Panc1 (cell line): ENCODE measurements at regions not wholly inside any gene's neighbourhood (a gene's known extent, or its start where the extent isn't known, plus 50 kb on each side); places are given as distances from the start of the nearest gene placed in this dataset.

Source experiments
- ATAC-seq: fragments of 200-7000 bp; cut with Tn5 transposase; 2 replicates; pipeline ENCODE4 v1.9.1; 2020; ENCODE audit warnings: mild to moderate bottlenecking, moderate library complexity
- BruUV-seq: library from RNA; stranded (reverse); fragments of 400-500 nt; replicated peaks from 2 replicates; lab custom pipeline; 2021; lab: Mats Ljungman, UMichigan
- CTCF ChIA-PET: fragments of 300-600 bp; sonication (Branson Sonifier 250); formaldehyde crosslinking; loops from one replicate; lab custom pipeline; 2022; ENCODE audit warnings: antibody characterized with exemption; lab: Charles Lee
- POLR2A ChIA-PET: fragments of 300-600 bp; sonication (Branson Sonifier 250); formaldehyde crosslinking; loops from one replicate; lab custom pipeline; 2022; ENCODE audit warnings: antibody characterized with exemption; lab: Charles Lee
- DNase-seq: peaks from one replicate; pipeline ENCODE4 v3.0.0-alpha.2; 2010; ENCODE audit warnings: low read depth, low spot score
- H3K27ac ChIP-seq: 2 replicates; pipeline ENCODE4 v1.5.1; 2011; ENCODE audit warnings: mild to moderate bottlenecking, low read length, inconsistent platforms
- H3K27me3 ChIP-seq: fragments of 200-500 bp; sonication (Bioruptor generic); 2 replicates; pipeline ENCODE4 v1.6.0; 2014; ENCODE audit warnings: low read length, inconsistent platforms; ENCODE audit not compliant: control insufficient read depth, insufficient read depth
- H3K36me3 ChIP-seq: fragments of 200-500 bp; sonication (Bioruptor generic); 2 replicates; pipeline ENCODE4 v1.5.1; 2014; ENCODE audit warnings: inconsistent platforms, mild to moderate bottlenecking, low read length, moderate library complexity; ENCODE audit not compliant: control insufficient read depth, insufficient read depth
- H3K4me1 ChIP-seq: 2 replicates; pipeline ENCODE4 v1.5.1; 2011; ENCODE audit warnings: inconsistent platforms, mild to moderate bottlenecking, low read length, moderate library complexity; ENCODE audit not compliant: control insufficient read depth, insufficient read depth
- H3K4me3 ChIP-seq, 2 experiments: 2 replicates each; pipeline ENCODE4 v1.5.1; 2011 to 2012; ENCODE audit warnings: low read depth in 2 of 2, low read length in 2 of 2, mild to moderate bottlenecking in 2 of 2, inconsistent platforms in 1 of 2, moderate library complexity in 1 of 2
- H3K9me3 ChIP-seq: fragments of 200-500 bp; sonication (Bioruptor generic); 2 replicates; pipeline ENCODE4 v1.5.1; 2014; ENCODE audit warnings: low read depth, mild to moderate bottlenecking, inconsistent platforms, low read length, moderate library complexity; ENCODE audit not compliant: control insufficient read depth, insufficient read depth
- POLR2AphosphoS5 ChIP-seq: IDR thresholded peaks from 2 replicates; pipeline ENCODE4 v1.6.1; 2012; ENCODE audit warnings: mild to moderate bottlenecking, low read depth, low read length, moderate library complexity
- SIN3A ChIP-seq: IDR thresholded peaks from 2 replicates; pipeline ENCODE4 v1.6.1; 2012; ENCODE audit warnings: low read depth, mild to moderate bottlenecking, low read length, moderate library complexity, borderline replicate concordance; ENCODE audit not compliant: insufficient read depth
- TCF7L2 ChIP-seq: IDR thresholded peaks from 2 replicates; pipeline ENCODE4 v1.6.1; 2011; ENCODE audit warnings: mild to moderate bottlenecking, low read depth, low read length, inconsistent platforms
- in situ Hi-C: cut with HindIII; loops from 2 replicates; pipeline ENCODE4 v1.10.0; 2016; ENCODE audit warnings: low sequenced_read_pairs, low pct_unique_long_range_greater_than_20kb
- intact Hi-C: fragments of 100-400 bp; cut with micrococcal nuclease; formaldehyde crosslinking; loops from one replicate; pipeline ENCODE4 v1.10.0; 2022; ENCODE audit not compliant: unreplicated experiment
- TF ChIP-seq, protein P1 (sequence below): fragments of 450-650 bp; IDR thresholded peaks from 2 replicates; pipeline ENCODE4 v1.5.1; 2017; ENCODE audit warnings: mild to moderate bottlenecking
- TF ChIP-seq, protein P2 (sequence below), 2 experiments: IDR thresholded peaks; 2 replicates each; pipeline ENCODE4 v1.6.1; 2011 to 2012; ENCODE audit warnings: low read depth in 2 of 2, control low read depth in 1 of 2, low read length in 1 of 2, mild to moderate bottlenecking in 1 of 2, moderate library complexity in 1 of 2; ENCODE audit not compliant: insufficient read depth in 1 of 2

DNA sequence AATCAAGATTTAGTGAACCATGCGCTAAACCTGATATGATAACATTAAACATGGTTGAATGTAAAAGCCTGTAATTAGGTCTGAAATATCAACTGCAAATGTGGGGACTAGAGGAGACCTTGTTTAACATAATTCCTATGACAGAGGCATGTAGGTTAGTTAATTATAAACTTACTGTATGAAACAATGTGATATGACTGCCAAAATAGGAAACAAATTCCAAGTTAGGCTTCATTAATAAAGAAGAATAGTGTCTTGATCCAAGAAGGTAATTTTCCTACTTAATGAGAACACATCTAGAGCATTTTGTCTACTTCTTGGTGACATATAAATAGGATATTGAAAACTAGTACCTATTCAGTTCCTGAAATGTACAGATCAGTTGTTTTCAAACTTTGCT, 136.2 kb upstream of the TARS1 start:
- CTCF ChIA-PET, result no interaction called here
- no peak for ATAC-seq
- no peak for TF ChIP-seq SIN3A
- TF ChIP-seq, protein P1, sequence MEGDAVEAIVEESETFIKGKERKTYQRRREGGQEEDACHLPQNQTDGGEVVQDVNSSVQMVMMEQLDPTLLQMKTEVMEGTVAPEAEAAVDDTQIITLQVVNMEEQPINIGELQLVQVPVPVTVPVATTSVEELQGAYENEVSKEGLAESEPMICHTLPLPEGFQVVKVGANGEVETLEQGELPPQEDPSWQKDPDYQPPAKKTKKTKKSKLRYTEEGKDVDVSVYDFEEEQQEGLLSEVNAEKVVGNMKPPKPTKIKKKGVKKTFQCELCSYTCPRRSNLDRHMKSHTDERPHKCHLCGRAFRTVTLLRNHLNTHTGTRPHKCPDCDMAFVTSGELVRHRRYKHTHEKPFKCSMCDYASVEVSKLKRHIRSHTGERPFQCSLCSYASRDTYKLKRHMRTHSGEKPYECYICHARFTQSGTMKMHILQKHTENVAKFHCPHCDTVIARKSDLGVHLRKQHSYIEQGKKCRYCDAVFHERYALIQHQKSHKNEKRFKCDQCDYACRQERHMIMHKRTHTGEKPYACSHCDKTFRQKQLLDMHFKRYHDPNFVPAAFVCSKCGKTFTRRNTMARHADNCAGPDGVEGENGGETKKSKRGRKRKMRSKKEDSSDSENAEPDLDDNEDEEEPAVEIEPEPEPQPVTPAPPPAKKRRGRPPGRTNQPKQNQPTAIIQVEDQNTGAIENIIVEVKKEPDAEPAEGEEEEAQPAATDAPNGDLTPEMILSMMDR, result no peak
- TF ChIP-seq, protein P2, sequence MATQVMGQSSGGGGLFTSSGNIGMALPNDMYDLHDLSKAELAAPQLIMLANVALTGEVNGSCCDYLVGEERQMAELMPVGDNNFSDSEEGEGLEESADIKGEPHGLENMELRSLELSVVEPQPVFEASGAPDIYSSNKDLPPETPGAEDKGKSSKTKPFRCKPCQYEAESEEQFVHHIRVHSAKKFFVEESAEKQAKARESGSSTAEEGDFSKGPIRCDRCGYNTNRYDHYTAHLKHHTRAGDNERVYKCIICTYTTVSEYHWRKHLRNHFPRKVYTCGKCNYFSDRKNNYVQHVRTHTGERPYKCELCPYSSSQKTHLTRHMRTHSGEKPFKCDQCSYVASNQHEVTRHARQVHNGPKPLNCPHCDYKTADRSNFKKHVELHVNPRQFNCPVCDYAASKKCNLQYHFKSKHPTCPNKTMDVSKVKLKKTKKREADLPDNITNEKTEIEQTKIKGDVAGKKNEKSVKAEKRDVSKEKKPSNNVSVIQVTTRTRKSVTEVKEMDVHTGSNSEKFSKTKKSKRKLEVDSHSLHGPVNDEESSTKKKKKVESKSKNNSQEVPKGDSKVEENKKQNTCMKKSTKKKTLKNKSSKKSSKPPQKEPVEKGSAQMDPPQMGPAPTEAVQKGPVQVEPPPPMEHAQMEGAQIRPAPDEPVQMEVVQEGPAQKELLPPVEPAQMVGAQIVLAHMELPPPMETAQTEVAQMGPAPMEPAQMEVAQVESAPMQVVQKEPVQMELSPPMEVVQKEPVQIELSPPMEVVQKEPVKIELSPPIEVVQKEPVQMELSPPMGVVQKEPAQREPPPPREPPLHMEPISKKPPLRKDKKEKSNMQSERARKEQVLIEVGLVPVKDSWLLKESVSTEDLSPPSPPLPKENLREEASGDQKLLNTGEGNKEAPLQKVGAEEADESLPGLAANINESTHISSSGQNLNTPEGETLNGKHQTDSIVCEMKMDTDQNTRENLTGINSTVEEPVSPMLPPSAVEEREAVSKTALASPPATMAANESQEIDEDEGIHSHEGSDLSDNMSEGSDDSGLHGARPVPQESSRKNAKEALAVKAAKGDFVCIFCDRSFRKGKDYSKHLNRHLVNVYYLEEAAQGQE (IDR thresholded peaks at IDR 0.05; ENCODE audit: insufficient read depth in 1 of 2, low read depth in 2 of 2, low read length in 1 of 2), result no peak
- no peak for TF ChIP-seq POLR2AphosphoS5
- no peak for TF ChIP-seq TCF7L2

DNA sequence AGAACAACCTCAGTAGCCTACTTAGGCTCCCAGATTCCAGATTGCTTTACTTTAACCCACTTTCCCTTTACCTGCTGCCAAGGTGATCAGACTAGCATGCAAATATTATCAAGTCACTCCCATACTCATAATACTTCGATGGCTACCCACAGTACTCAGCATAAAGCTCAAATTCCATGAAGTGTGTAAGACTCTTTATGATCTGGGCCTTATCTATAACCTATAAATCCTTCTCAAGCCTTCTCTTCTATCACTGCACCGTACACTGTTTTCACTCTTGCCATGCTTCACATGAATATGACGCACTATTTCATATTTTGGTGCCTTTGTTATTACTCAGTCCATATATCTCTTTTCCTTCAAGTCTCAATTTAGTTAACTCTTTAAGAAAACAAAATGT, 135.2 kb upstream of the TARS1 start:
- no peak for ATAC-seq

More for the DNA sequence above, 136.2 kb upstream of the TARS1 start:
- BruUV-seq, result no TSS peak
- DNase-seq, result no peak
- intact Hi-C loops (loop anchor here (5.0 kb wide), 1 partner anchor 597 kb away; no protein-coding TSS in a partner anchor), in situ Hi-C loops (no loop called here)
- Histone ChIP-seq H3K36me3 (no peaks in the 10 kb centered on the region), H3K4me1 (no peaks in the 10 kb centered on the region), H3K27me3 (no peaks in the 10 kb centered on the region), H3K4me3 (no peak overlapping the region), H3K27ac (no peak overlapping the region), H3K9me3 (no peaks in the 10 kb centered on the region)
- POLR2A ChIA-PET, result no interaction called here

More for the DNA sequence above, 135.2 kb upstream of the TARS1 start:
- H3K4me3 ChIP-seq, result no peak overlapping the region
- DNase-seq, result no peak
- no peak overlapping the region for H3K27ac ChIP-seq
- H3K4me1 ChIP-seq, result no peaks in the 10 kb centered on the region
- H3K9me3 ChIP-seq, result no peaks in the 10 kb centered on the region
- intact Hi-C loops (no loop called here), in situ Hi-C loops (no loop called here)
- ChIA-PET CTCF (no interaction called here), POLR2A (no interaction called here)
- no peaks in the 10 kb centered on the region for H3K36me3 ChIP-seq
- BruUV-seq, result no TSS peak
- H3K27me3 ChIP-seq, result no peaks in the 10 kb centered on the region
- TF ChIP-seq TCF7L2 (no peak), POLR2AphosphoS5 (no peak)
- TF ChIP-seq, protein P1, result no peak
